Embryonic facial prominence (tissue), 1 donor: ENCODE measurements at regions not wholly inside any gene's neighbourhood (a gene's known extent, or its start where the extent isn't known, plus 50 kb on each side); places are given as distances from the start of the nearest gene placed in this dataset.

Experiments
- DNase-seq: peaks from one replicate; pipeline ENCODE4 v3.0.0-alpha.2; 2016; ENCODE audit errors: extremely low spot score

- DNase-seq = no peak
These were observed 1160.8 kb upstream of the B3GALT2 start for GRCh38 chr1:194347200-194347599.

DNA sequence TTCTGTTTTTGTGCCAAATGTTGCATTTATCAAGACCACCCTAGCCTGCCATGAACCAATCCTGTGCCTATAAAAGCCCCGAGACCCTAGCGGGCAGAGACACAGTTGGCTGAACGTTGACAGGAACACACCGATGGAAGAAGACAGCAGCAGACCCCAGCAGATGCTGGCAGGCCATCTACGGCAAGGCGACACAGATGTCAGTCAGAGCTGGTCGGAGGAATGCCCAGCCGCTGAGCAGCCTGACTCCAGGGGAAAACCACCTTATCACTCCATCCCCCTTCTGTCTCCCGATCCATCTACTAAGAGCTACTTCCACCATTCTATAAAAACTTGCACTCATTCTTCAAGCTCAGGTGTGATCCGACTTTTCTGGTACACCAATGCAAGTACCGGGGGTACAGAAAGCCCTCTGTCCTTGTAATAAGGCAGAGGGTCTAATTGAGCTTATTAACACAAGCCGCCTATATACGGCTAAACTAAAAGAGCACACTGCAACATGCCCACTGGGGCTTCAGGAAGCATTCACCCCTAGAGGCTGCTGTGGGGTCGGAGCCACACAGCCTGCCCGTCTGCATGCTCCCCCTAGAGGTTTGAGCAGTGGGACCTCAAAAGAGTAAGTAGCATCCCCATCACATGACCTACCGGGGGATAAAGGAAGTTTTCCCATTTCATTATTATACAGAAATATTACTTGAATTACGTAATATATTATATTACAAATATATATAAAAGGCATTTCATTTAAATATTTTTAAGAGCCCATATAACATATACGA is 1156.3 kb upstream of the B3GALT2 start:
- DNase-seq = no peak

DNA sequence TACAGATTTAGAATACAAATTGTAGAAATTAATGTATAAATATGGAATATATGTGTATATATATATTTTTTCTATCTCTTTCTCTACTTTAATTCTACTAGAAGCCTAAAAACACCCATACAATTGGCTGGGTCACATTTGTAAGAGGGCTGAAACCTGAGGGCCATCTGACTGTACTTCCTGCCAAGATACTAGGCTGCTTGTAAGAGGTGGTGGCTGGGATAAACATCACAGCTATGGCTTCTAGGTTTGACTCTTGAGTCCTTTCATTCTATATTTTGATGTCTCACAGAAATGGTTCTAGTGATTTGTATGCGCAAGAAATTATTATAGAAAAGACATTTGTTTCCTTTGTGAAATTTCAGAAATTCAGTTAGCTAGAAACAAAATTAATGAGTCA is 1155.2 kb upstream of the B3GALT2 start:
- DNase-seq = no peak

GRCh38 chr1:194339471-194339870 is 1153.1 kb upstream of the B3GALT2 start:
- DNase-seq = no peak

GRCh38 chr1:194338241-194338948 is 1152.0 kb upstream of the B3GALT2 start:
- no peak for DNase-seq

- DNase-seq = no peak
These were observed 1146.8 kb upstream of the B3GALT2 start for GRCh38 chr1:194333240-194333639.

DNA sequence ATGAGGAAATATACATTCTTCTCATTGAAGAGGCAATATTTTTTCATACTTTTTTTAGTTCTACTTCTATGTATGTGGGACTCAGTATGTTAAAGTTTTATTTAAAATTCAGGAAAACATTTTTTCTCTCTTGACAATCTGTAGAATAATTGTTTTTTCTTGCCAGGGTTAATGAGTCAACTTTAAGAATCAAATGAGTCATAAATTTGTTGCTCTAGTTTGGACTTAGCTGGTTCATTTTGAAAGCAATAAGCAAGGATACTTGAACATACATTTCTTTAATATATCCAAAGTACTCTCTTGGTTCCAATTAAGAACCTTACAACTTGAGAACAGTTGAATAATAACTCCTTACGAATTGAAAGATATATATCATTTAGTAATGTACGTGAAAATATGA is 1145.3 kb upstream of the B3GALT2 start:
- DNase-seq = no peak

- DNase-seq = no peak
These were observed 1136.3 kb upstream of the B3GALT2 start for GRCh38 chr1:194322751-194323150.

GRCh38 chr1:194318790-194319280 is 1132.4 kb upstream of the B3GALT2 start:
- DNase-seq = no peak

GRCh38 chr1:194309697-194310096 is 1123.3 kb upstream of the B3GALT2 start:
- no peak for DNase-seq

DNA sequence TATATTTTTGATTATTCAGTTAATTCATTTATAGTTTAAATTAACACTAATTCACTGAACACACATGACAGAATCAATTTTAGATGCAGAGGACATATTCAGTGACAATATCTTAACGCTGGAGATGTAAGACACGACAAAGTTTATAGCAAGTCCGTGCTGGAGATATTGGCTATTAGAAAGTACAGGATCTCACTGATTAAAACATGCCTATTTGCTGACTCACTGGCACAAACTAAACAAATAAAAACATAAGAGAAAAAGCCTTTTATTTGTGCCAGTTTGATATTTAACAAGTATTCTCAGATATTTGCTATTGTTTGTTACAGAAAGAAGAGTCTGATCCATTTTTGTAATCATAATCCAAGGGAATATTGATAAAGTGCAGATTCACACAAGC is 1122.9 kb upstream of the B3GALT2 start:
- no peak for DNase-seq

- DNase-seq = no peak
These were observed 1114.4 kb upstream of the B3GALT2 start for GRCh38 chr1:194300776-194301175.

- DNase-seq = no peak
These were observed 1113.9 kb upstream of the B3GALT2 start for GRCh38 chr1:194300340-194300739.

- no peak for DNase-seq
These were observed 1111.7 kb upstream of the B3GALT2 start for GRCh38 chr1:194298007-194298598.

DNA sequence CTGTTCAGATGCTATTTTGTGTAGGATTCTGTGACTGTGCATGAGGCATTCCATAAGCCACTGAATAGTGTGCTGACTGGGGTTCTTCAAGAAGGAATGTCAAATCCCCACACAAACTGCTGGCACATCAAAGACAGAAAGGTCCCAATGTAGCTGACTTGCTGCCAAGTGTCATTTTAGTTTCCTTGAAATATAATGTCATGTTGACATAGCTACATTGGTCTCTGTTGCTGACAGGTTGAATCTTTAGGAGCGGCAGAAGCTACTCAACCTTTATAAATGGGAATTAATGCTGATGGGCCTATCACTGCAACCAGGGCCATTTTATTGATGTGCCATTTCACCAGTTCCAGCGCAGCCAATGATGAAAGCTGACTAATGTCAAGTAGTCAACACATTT is 1110.7 kb upstream of the B3GALT2 start:
- DNase-seq = no peak

GRCh38 chr1:194296201-194296600 is 1109.8 kb upstream of the B3GALT2 start:
- DNase-seq = no peak

- no peak for DNase-seq
These were observed 1109.3 kb upstream of the B3GALT2 start for GRCh38 chr1:194295685-194296084.

DNA sequence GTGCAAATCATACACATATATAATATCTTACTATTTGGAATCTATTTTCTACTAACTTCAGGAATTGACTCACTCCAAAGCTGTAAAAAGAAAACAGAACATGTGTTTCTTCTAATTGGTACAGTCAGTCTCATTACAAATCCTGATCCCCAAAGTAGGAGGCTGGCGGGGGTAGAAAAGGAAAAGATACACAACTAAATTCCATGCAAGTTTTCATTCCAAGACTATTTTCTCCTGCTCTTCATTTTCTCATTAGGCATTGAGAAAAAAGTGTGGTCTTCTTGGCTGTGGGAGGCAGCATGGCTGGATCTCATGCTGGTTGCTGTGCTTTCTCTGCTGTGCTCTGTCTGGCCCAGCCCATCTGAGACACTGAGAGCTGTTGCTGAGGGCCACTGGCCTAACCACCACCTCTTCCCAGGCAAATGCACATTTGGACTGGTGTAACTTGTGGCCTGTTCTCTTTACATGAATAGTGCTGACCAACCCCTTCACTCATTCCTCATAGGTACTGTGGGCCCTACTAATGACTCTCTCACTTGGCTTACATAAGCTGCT is 1107.5 kb upstream of the B3GALT2 start:
- no peak for DNase-seq

GRCh38 chr1:194292966-194293365 is 1106.6 kb upstream of the B3GALT2 start:
- no peak for DNase-seq

GRCh38 chr1:194289569-194290266 is 1103.3 kb upstream of the B3GALT2 start:
- DNase-seq = no peak

GRCh38 chr1:194288238-194288637 is 1101.8 kb upstream of the B3GALT2 start:
- no peak for DNase-seq

GRCh38 chr1:194281376-194281775 is 1095.0 kb upstream of the B3GALT2 start:
- no peak for DNase-seq
